PC-3 (cell line): ENCODE measurements at regions not wholly inside any gene's neighbourhood (a gene's known extent, or its start where the extent isn't known, plus 50 kb on each side); places are given as distances from the start of the nearest gene placed in this dataset.

Source experiments
- ATAC-seq: fragments of 200-7000 bp; cut with Tn5 transposase; 2 replicates; pipeline ENCODE4 v1.9.1; 2020; ENCODE audit warnings: mild to moderate bottlenecking, moderate library complexity
- BruUV-seq: library from RNA; stranded (reverse); fragments of 400-500 nt; replicated peaks from 2 replicates; lab custom pipeline; 2021; lab: Mats Ljungman, UMichigan
- CTCF ChIA-PET: fragments of 300-600 bp; sonication (Branson Sonifier 250); formaldehyde crosslinking; loops from one replicate; lab custom pipeline; 2022; ENCODE audit warnings: antibody characterized with exemption; lab: Charles Lee
- POLR2A ChIA-PET: fragments of 300-600 bp; sonication (Branson Sonifier 250); formaldehyde crosslinking; loops from one replicate; lab custom pipeline; 2022; ENCODE audit warnings: antibody characterized with exemption; ENCODE audit not compliant: unreplicated experiment; lab: Charles Lee
- DNase-seq: peaks from one replicate; pipeline ENCODE4 v3.0.0-alpha.2; 2015
- H2AFZ ChIP-seq: fragments of 300-600 bp; sonication (generic); 2 replicates; pipeline ENCODE4 v1.6.0; 2016; ENCODE audit warnings: antibody characterized with exemption, low read length
- H3F3A ChIP-seq: fragments of 300-600 bp; sonication (generic); one replicate; pipeline ENCODE4 v1.6.0; 2017; ENCODE audit warnings: antibody characterized with exemption, low read length, control low read depth, mild to moderate bottlenecking; ENCODE audit not compliant: unreplicated experiment
- H3K27ac ChIP-seq: fragments of 300-600 bp; sonication (generic); 2 replicates; pipeline ENCODE4 v1.5.1; 2016; ENCODE audit warnings: mild to moderate bottlenecking, low read length
- H3K27me3 ChIP-seq: fragments of 300-600 bp; sonication (generic); 2 replicates; pipeline ENCODE4 v1.6.1; 2016; ENCODE audit warnings: low read length, mixed read lengths
- H3K36me3 ChIP-seq: fragments of 300-600 bp; sonication (generic); 2 replicates; pipeline ENCODE4 v1.6.1; 2016; ENCODE audit warnings: low read depth, mixed run types, low read length, mixed read lengths
- H3K4me1 ChIP-seq: fragments of 300-600 bp; sonication (generic); 2 replicates; pipeline ENCODE4 v1.5.1; 2016; ENCODE audit warnings: low read length; ENCODE audit not compliant: insufficient read depth
- H3K4me2 ChIP-seq: fragments of 300-600 bp; sonication (generic); 2 replicates; pipeline ENCODE4 v1.6.0; 2016; ENCODE audit warnings: low read length
- H3K4me3 ChIP-seq: fragments of 300-600 bp; sonication (generic); 2 replicates; pipeline ENCODE4 v1.5.1; 2016; ENCODE audit warnings: mild to moderate bottlenecking, low read length, mixed read lengths
- H3K79me2 ChIP-seq: fragments of 300-600 bp; sonication (generic); 2 replicates; pipeline ENCODE4 v1.6.1; 2017; ENCODE audit warnings: low read length, mixed read lengths
- H3K9ac ChIP-seq: fragments of 300-600 bp; sonication (generic); 2 replicates; pipeline ENCODE4 v1.6.0; 2016; ENCODE audit warnings: mild to moderate bottlenecking, low read length
- H3K9me2 ChIP-seq: fragments of 300-600 bp; sonication (generic); replicated peaks from 2 replicates; pipeline ENCODE4 v1.6.1; 2016; ENCODE audit warnings: mixed run types, low read length, mixed read lengths
- H3K9me3 ChIP-seq: fragments of 300-600 bp; sonication (generic); 2 replicates; pipeline ENCODE4 v1.6.1; 2016; ENCODE audit warnings: low read length, mixed read lengths
- H4K20me1 ChIP-seq: fragments of 300-600 bp; sonication (generic); 2 replicates; pipeline ENCODE4 v1.6.1; 2016; ENCODE audit warnings: low read length, mixed read lengths
- CTCF ChIP-seq: fragments of 300-600 bp; sonication (generic); conservative IDR thresholded peaks from 2 replicates; pipeline ENCODE4 v1.5.1; 2017; ENCODE audit warnings: antibody characterized with exemption, low read depth, mild to moderate bottlenecking, low read length
- EZH2 ChIP-seq: fragments of 300-600 bp; sonication (generic); IDR thresholded peaks from one replicate; pipeline ENCODE4 v1.6.1; 2017; ENCODE audit warnings: antibody characterized with exemption, mild to moderate bottlenecking, low read length; ENCODE audit not compliant: unreplicated experiment
- EZH2phosphoT487 ChIP-seq: fragments of 300-600 bp; sonication (generic); IDR thresholded peaks from 2 replicates; pipeline ENCODE4 v1.6.1; 2018; ENCODE audit warnings: mild to moderate bottlenecking, antibody characterized with exemption, low read length, borderline replicate concordance
- intact Hi-C: fragments of 100-400 bp; cut with micrococcal nuclease; formaldehyde crosslinking; loops from 2 replicates; pipeline ENCODE4 v1.9.0; 2023

GRCh38 chr3:64457811-64458210 is 230.0 kb downstream of the ADAMTS9 start:
- Histone ChIP-seq H3K36me3 (no peaks in the 10 kb centered on the region), H3K27me3 (no peaks in the 10 kb centered on the region), H3K9me2 (no peaks in the 10 kb centered on the region), H4K20me1 (no peaks in the 10 kb centered on the region), H3K79me2 (no peaks in the 10 kb centered on the region), H3K4me3 (no peak overlapping the region), H3K9me3 (no peaks in the 10 kb centered on the region), H2AFZ (no peak overlapping the region), H3K27ac (no peak overlapping the region), H3F3A (no peaks in the 10 kb centered on the region), H3K9ac (no peak overlapping the region), H3K4me2 (no peak overlapping the region), H3K4me1 (no peaks in the 10 kb centered on the region)
- TF ChIP-seq EZH2phosphoT487 (no peak), CTCF (no peak), EZH2 (no peak)
- intact Hi-C loops, result no loop called here
- DNase-seq (no peak), ATAC-seq (no peak)
- POLR2A ChIA-PET, result no interaction called here
- BruUV-seq, result no TSS peak
- CTCF ChIA-PET, result no interaction called here

DNA sequence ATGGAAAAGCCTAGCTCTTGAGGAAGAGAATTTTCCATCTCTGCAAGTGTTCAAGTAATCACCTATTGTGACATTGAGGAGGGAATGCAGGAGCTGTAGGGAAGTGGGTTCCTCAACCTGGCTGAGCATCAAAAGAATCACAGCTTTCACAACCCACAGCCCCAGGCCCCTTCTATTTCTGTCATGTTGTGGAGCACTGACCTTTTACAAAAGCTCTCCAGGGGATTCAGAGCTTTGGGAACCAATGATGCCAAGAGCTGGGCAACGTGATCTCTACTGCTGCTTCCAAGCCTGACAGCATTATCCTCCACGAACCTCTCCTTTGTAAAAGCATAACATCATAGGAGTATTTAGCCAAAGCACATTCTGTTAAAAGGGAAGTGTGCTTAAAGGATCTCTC is 231.1 kb downstream of the ADAMTS9 start:
- Histone ChIP-seq H3K79me2 (no peaks in the 10 kb centered on the region), H3K9ac (no peak overlapping the region), H2AFZ (no peak overlapping the region), H3K9me3 (no peaks in the 10 kb centered on the region), H3K27me3 (no peaks in the 10 kb centered on the region), H3K36me3 (no peaks in the 10 kb centered on the region), H3K9me2 (no peaks in the 10 kb centered on the region), H3F3A (no peaks in the 10 kb centered on the region), H3K4me3 (no peak overlapping the region), H3K27ac (no peak overlapping the region), H4K20me1 (no peaks in the 10 kb centered on the region), H3K4me1 (no peaks in the 10 kb centered on the region), H3K4me2 (no peak overlapping the region)
- BruUV-seq, result no TSS peak
- CTCF ChIA-PET, result no interaction called here
- POLR2A ChIA-PET, result no interaction called here
- intact Hi-C loops, result no loop called here
- no peak for TF ChIP-seq EZH2
- no peak for TF ChIP-seq EZH2phosphoT487
- no peak for TF ChIP-seq CTCF
- ATAC-seq (no peak), DNase-seq (no peak)

- ATAC-seq, result no peak
- no peak overlapping the region for H2AFZ ChIP-seq
- DNase-seq, result no peak
- no peaks in the 10 kb centered on the region for H3K9me2 ChIP-seq
- no peak overlapping the region for H3K4me2 ChIP-seq
- BruUV-seq, result no TSS peak
- H4K20me1 ChIP-seq, result no peaks in the 10 kb centered on the region
- H3K4me3 ChIP-seq, result no peak overlapping the region
- H3K9ac ChIP-seq, result no peak overlapping the region
- no peaks in the 10 kb centered on the region for H3K27me3 ChIP-seq
- H3K4me1 ChIP-seq, result no peaks in the 10 kb centered on the region
- CTCF ChIA-PET, result no interaction called here
- TF ChIP-seq CTCF (no peak), EZH2 (no peak), EZH2phosphoT487 (no peak)
- no peaks in the 10 kb centered on the region for H3K36me3 ChIP-seq
- intact Hi-C loops, result no loop called here
- no peaks in the 10 kb centered on the region for H3K9me3 ChIP-seq
- no peak overlapping the region for H3K27ac ChIP-seq
- H3K79me2 ChIP-seq, result no peaks in the 10 kb centered on the region
- no peaks in the 10 kb centered on the region for H3F3A ChIP-seq
- POLR2A ChIA-PET, result no interaction called here
These were observed 230.1 kb upstream of the PRICKLE2 start for GRCh38 chr3:64455351-64455750.
